Neural cell (in vitro differentiated cells): ENCODE measurements at regions not wholly inside any gene's neighbourhood (a gene's known extent, or its start where the extent isn't known, plus 50 kb on each side); places are given as distances from the start of the nearest gene placed in this dataset.
"Not testable (repeated sequence)": the region's sequence is repeated elsewhere in the genome, so short reads cannot be mapped to it uniquely, and the experiment has no call there.

Experiments used
- H2AFZ ChIP-seq: fragments of 200-600, 300-800 bp; sonication (generic), shearing (Covaris generic); 2 replicates; pipeline ENCODE4 v1.6.0; 2014; ENCODE audit warnings: low read depth, mild to moderate bottlenecking, antibody characterized with exemption, low read length, moderate library complexity
- H3F3A ChIP-seq: fragments of 200-600 bp; shearing (Covaris generic); 2 replicates; pipeline ENCODE4 v1.6.1; 2016; ENCODE audit warnings: mild to moderate bottlenecking, moderate library complexity, mixed read lengths, antibody characterized with exemption, low read length; ENCODE audit not compliant: insufficient read depth, poor library complexity, severe bottlenecking
- H3K27ac ChIP-seq: fragments of 200-600, 300-800 bp; sonication (generic), shearing (Covaris generic); 2 replicates; pipeline ENCODE4 v1.5.1; 2014; ENCODE audit warnings: mild to moderate bottlenecking, low read length, moderate library complexity
- H3K27me3 ChIP-seq: fragments of 300-800, 200-600 bp; sonication (generic), shearing (Covaris generic); 2 replicates; pipeline ENCODE4 v1.6.0; 2014; ENCODE audit warnings: mild to moderate bottlenecking, low read depth, low read length, moderate library complexity; ENCODE audit not compliant: insufficient read depth
- H3K36me3 ChIP-seq: fragments of 300-800, 200-600 bp; sonication (generic), shearing (Covaris generic); 2 replicates; pipeline ENCODE4 v1.5.1; 2014; ENCODE audit warnings: mild to moderate bottlenecking, antibody characterized with exemption, low read length, moderate library complexity; ENCODE audit not compliant: insufficient read depth
- H3K4me2 ChIP-seq: fragments of 300-800, 200-600 bp; sonication (generic), shearing (Covaris generic); 2 replicates; pipeline ENCODE4 v1.6.0; 2014; ENCODE audit warnings: mild to moderate bottlenecking, low read length
- H3K4me3 ChIP-seq: fragments of 300-800, 200-600 bp; sonication (generic), shearing (Covaris generic); 2 replicates; pipeline ENCODE4 v1.5.1; 2014; ENCODE audit warnings: mild to moderate bottlenecking, low read length, moderate library complexity
- H3K79me2 ChIP-seq: fragments of 200-600 bp; shearing (Covaris generic); replicated peaks from 2 replicates; pipeline ENCODE4 v1.6.0; 2014; ENCODE audit warnings: mild to moderate bottlenecking, low read length, moderate library complexity; ENCODE audit not compliant: insufficient read depth
- H3K9ac ChIP-seq: fragments of 300-800, 200-600 bp; sonication (generic), shearing (Covaris generic); 2 replicates; pipeline ENCODE4 v1.6.1; 2016; ENCODE audit warnings: mild to moderate bottlenecking, low read length, mixed read lengths
- H3K9me2 ChIP-seq: fragments of 200-600 bp; shearing (Covaris generic); 2 replicates; pipeline ENCODE4 v1.6.1; 2016; ENCODE audit warnings: mild to moderate bottlenecking, low read length, mixed read lengths; ENCODE audit not compliant: insufficient read depth
- H3K9me3 ChIP-seq: fragments of 200-600, 300-800 bp; sonication (generic), shearing (Covaris generic); 2 replicates; pipeline ENCODE4 v1.6.1; 2016; ENCODE audit warnings: mild to moderate bottlenecking, mixed run types, low read length, moderate library complexity, mixed read lengths
- H4K20me1 ChIP-seq: fragments of 200-600 bp; shearing (Covaris generic); 2 replicates; pipeline ENCODE4 v1.6.1; 2016; ENCODE audit warnings: mild to moderate bottlenecking, mixed run types; ENCODE audit not compliant: insufficient read depth
- EP300 ChIP-seq: fragments of 450-650 bp; conservative IDR thresholded peaks from 2 replicates; pipeline ENCODE4 v1.6.1; 2014; ENCODE audit warnings: antibody characterized with exemption, mild to moderate bottlenecking, moderate library complexity; ENCODE audit not compliant: poor library complexity, severe bottlenecking
- EZH2 ChIP-seq: fragments of 200-600, 300-800 bp; shearing (Covaris generic), sonication (generic); IDR thresholded peaks from 2 replicates; pipeline ENCODE4 v1.6.1; 2014; ENCODE audit warnings: antibody characterized with exemption, low read length, borderline replicate concordance, mild to moderate bottlenecking; ENCODE audit not compliant: insufficient read depth, poor library complexity, severe bottlenecking
- MXI1 ChIP-seq: fragments of 450-650 bp; conservative IDR thresholded peaks from 2 replicates; pipeline ENCODE4 v1.6.1; 2014; ENCODE audit warnings: antibody characterized with exemption, mild to moderate bottlenecking; ENCODE audit not compliant: poor library complexity, severe bottlenecking
- POLR2AphosphoS5 ChIP-seq: IDR thresholded peaks from 2 replicates; pipeline ENCODE4 v1.6.1; 2012
- RAD21 ChIP-seq: fragments of 450-650 bp; conservative IDR thresholded peaks from 2 replicates; pipeline ENCODE4 v1.6.1; 2014; ENCODE audit warnings: antibody characterized with exemption, mild to moderate bottlenecking, moderate library complexity
- SMC3 ChIP-seq: fragments of 450-650 bp; conservative IDR thresholded peaks from 2 replicates; pipeline ENCODE4 v1.6.1; 2014; ENCODE audit warnings: antibody characterized with exemption, mild to moderate bottlenecking, moderate library complexity; ENCODE audit not compliant: poor library complexity
- TAF1 ChIP-seq: IDR thresholded peaks from 2 replicates; pipeline ENCODE4 v1.6.1; 2012; ENCODE audit warnings: low read depth
- TF ChIP-seq, protein P1 (sequence below): IDR thresholded peaks from 2 replicates; pipeline ENCODE4 v1.6.1; 2012; ENCODE audit warnings: borderline replicate concordance
- TF ChIP-seq, protein P2 (sequence below): fragments of 450-650 bp; IDR thresholded peaks from 2 replicates; pipeline ENCODE4 v1.5.1; 2014; ENCODE audit warnings: antibody characterized with exemption, mild to moderate bottlenecking, moderate library complexity; ENCODE audit not compliant: poor library complexity, severe bottlenecking

DNA sequence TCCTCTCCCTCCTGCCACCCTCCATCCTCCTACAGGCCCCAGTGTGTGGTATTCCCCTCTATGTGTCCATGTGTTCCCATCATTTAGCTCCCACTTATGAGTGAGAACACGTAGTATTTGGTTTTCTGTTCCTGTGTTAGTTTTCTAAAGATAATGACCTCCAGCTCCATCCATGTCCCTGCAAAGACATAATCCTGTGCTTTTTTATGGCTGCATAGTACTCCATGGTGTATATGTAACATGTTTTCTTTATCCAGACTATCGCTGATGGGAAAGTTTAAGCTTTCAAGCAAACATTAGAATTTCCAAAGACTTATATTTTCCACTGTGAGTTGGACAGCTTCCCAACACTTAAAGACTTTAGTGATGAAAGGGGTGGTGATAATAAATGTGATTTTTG, 105.9 kb upstream of the PIAS1 start:
- Histone ChIP-seq H3K4me2 (no peak overlapping the region), H2AFZ (no peak overlapping the region), H3K36me3 (no peaks in the 10 kb centered on the region), H3F3A (no peaks in the 10 kb centered on the region), H3K9ac (no peak overlapping the region), H4K20me1 (no peaks in the 10 kb centered on the region), H3K27ac (no peak overlapping the region), H3K27me3 (no peaks in the 10 kb centered on the region), H3K9me2 (no peaks in the 10 kb centered on the region), H3K4me3 (no peak overlapping the region), H3K9me3 (no peaks in the 10 kb centered on the region), H3K79me2 (no peaks in the 10 kb centered on the region)
- TF ChIP-seq SMC3: no peak

DNA sequence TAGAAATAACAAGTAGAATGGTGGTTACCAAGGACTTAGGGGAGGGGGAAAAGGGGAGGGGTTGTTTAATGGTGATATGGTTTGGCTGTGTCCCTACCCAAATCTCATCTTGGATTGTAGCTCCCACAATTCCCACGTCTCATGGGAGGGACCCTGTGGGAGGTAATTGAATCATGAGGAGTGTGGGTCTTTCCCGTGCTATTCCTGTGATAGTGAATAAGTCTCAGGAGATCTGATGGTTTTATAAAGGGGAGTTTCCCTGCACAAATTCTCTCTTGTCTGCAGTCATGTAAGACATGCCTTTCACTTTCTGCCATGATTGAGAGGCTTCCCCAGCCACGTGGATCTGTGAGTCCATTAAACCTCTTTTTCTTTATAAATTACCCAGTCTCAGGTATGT, 102.9 kb upstream of the PIAS1 start:
- not testable (repeated sequence) for H3K79me2 ChIP-seq

DNA sequence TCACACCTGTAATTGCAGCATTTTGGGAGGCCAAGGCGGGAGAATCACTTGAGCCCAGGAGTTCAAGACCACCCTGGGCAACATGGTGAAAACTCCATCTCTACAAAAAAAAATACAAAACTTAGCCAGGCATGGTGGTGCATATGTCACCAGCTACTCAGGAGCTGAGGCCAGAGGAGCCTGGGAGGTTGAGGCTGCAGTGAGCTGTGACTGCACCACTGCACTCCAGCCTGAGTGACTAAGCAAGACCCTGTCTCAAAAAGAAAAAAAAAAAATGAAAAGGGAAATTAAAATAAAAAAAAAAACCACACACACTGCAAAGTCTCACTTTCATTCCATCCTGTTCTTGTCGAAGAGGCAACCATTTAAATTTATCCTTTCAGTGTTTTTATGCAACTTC, 100.8 kb upstream of the PIAS1 start:
- no peak overlapping the region for H3K4me3 ChIP-seq

More for the DNA sequence above, 102.9 kb upstream of the PIAS1 start:
- H3F3A ChIP-seq, H3K4me3 ChIP-seq, H3K9me3 ChIP-seq, H3K36me3 ChIP-seq, H4K20me1 ChIP-seq, H2AFZ ChIP-seq, H3K27me3 ChIP-seq, H3K9ac ChIP-seq, H3K9me2 ChIP-seq, H3K27ac ChIP-seq, H3K4me2 ChIP-seq: not testable (repeated sequence)

More for the DNA sequence above, 100.8 kb upstream of the PIAS1 start:
- H3K4me2 ChIP-seq: no peak overlapping the region
- no peak overlapping the region for H2AFZ ChIP-seq
- H3K9me2 ChIP-seq: no peaks in the 10 kb centered on the region
- no peaks in the 10 kb centered on the region for H3K79me2 ChIP-seq
- TF ChIP-seq EZH2: no peak
- no peak for TF ChIP-seq POLR2AphosphoS5
- no peak for TF ChIP-seq SMC3
- no peak for TF ChIP-seq RAD21
- no peak for TF ChIP-seq TAF1
- TF ChIP-seq, protein P1, sequence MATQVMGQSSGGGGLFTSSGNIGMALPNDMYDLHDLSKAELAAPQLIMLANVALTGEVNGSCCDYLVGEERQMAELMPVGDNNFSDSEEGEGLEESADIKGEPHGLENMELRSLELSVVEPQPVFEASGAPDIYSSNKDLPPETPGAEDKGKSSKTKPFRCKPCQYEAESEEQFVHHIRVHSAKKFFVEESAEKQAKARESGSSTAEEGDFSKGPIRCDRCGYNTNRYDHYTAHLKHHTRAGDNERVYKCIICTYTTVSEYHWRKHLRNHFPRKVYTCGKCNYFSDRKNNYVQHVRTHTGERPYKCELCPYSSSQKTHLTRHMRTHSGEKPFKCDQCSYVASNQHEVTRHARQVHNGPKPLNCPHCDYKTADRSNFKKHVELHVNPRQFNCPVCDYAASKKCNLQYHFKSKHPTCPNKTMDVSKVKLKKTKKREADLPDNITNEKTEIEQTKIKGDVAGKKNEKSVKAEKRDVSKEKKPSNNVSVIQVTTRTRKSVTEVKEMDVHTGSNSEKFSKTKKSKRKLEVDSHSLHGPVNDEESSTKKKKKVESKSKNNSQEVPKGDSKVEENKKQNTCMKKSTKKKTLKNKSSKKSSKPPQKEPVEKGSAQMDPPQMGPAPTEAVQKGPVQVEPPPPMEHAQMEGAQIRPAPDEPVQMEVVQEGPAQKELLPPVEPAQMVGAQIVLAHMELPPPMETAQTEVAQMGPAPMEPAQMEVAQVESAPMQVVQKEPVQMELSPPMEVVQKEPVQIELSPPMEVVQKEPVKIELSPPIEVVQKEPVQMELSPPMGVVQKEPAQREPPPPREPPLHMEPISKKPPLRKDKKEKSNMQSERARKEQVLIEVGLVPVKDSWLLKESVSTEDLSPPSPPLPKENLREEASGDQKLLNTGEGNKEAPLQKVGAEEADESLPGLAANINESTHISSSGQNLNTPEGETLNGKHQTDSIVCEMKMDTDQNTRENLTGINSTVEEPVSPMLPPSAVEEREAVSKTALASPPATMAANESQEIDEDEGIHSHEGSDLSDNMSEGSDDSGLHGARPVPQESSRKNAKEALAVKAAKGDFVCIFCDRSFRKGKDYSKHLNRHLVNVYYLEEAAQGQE: no peak
- no peak for TF ChIP-seq MXI1
- TF ChIP-seq, protein P2, sequence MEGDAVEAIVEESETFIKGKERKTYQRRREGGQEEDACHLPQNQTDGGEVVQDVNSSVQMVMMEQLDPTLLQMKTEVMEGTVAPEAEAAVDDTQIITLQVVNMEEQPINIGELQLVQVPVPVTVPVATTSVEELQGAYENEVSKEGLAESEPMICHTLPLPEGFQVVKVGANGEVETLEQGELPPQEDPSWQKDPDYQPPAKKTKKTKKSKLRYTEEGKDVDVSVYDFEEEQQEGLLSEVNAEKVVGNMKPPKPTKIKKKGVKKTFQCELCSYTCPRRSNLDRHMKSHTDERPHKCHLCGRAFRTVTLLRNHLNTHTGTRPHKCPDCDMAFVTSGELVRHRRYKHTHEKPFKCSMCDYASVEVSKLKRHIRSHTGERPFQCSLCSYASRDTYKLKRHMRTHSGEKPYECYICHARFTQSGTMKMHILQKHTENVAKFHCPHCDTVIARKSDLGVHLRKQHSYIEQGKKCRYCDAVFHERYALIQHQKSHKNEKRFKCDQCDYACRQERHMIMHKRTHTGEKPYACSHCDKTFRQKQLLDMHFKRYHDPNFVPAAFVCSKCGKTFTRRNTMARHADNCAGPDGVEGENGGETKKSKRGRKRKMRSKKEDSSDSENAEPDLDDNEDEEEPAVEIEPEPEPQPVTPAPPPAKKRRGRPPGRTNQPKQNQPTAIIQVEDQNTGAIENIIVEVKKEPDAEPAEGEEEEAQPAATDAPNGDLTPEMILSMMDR: no peak
- no peak for TF ChIP-seq EP300
- H3K27me3 ChIP-seq: no peaks in the 10 kb centered on the region
- H3K27ac ChIP-seq: no peak overlapping the region
- H3K9ac ChIP-seq: no peak overlapping the region
- no peaks in the 10 kb centered on the region for H3K36me3 ChIP-seq
- no peaks in the 10 kb centered on the region for H3F3A ChIP-seq
- H3K9me3 ChIP-seq: no peaks in the 10 kb centered on the region
- no peaks in the 10 kb centered on the region for H4K20me1 ChIP-seq
